Activated naive CD4-positive, alpha-beta T cell treated with anti-CD3 and anti-CD28 coated beads for 36 hours (primary cell): ENCODE measurements at regions not wholly inside any gene's neighbourhood (a gene's known extent, or its start where the extent isn't known, plus 50 kb on each side); places are given as distances from the start of the nearest gene placed in this dataset.

ENCODE experiments used
- CTCF ChIA-PET: fragments of 350-600 bp; sonication (Branson Sonifier 250); formaldehyde crosslinking; loops from one replicate; lab custom pipeline; 2021; ENCODE audit warnings: antibody characterized with exemption; lab: Charles Lee
- DNase-seq: peaks from one replicate; pipeline ENCODE4 v3.0.0-alpha.2; 2020
- H3K27ac Mint-ChIP-seq: one replicate; pipeline ENCODE4 v1.8.0; 2021; ENCODE audit warnings: mild to moderate bottlenecking, mixed read lengths
- H3K27me3 Mint-ChIP-seq: one replicate; pipeline ENCODE4 v1.8.0; 2021; ENCODE audit warnings: low read depth, mixed read lengths
- H3K36me3 Mint-ChIP-seq: one replicate; pipeline ENCODE4 v1.8.0; 2021; ENCODE audit warnings: low read depth, mixed read lengths
- H3K4me1 Mint-ChIP-seq: one replicate; pipeline ENCODE4 v1.8.0; 2021; ENCODE audit warnings: low read depth, mixed read lengths
- H3K4me3 Mint-ChIP-seq: one replicate; pipeline ENCODE4 v1.8.0; 2021; ENCODE audit warnings: mild to moderate bottlenecking, moderate library complexity, mixed read lengths
- H3K9me3 Mint-ChIP-seq: one replicate; pipeline ENCODE4 v1.8.0; 2021; ENCODE audit warnings: mixed read lengths
- intact Hi-C: fragments of 100-400 bp; cut with micrococcal nuclease; formaldehyde crosslinking; loops from one replicate; pipeline ENCODE4 v1.15.1; 2023

DNA sequence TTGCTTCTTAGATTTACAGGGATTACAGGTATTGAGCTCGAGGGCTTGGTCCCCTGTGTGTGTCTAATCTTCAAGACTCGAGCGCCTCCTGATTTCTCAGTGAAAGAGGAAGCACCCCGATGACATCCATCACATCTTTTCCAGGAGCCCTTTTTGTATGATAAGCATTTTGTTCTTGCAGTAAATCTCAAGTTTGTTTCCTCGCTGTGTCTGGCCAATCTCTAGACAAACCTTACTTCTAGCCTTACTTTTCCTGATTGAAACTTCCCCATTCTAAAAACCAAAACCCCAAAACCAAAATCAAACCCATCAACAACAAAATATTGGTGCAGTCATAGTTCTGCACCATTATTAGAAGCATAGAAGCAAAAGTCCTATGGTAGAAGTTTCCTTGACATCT lies 286.0 kb downstream of the NFKBIZ start:
- no peak overlapping the region for H3K27ac Mint-ChIP-seq
- H3K36me3 Mint-ChIP-seq: no peaks in the 10 kb centered on the region
- no peak overlapping the region for H3K4me3 Mint-ChIP-seq
- H3K9me3 Mint-ChIP-seq: no peaks in the 10 kb centered on the region
- CTCF ChIA-PET: no interaction called here
- intact Hi-C loops: no loop called here
- no peaks in the 10 kb centered on the region for H3K27me3 Mint-ChIP-seq
- peaks cover 25% of the 10 kb centered on the region for H3K4me1 Mint-ChIP-seq
- no peak for DNase-seq

DNA sequence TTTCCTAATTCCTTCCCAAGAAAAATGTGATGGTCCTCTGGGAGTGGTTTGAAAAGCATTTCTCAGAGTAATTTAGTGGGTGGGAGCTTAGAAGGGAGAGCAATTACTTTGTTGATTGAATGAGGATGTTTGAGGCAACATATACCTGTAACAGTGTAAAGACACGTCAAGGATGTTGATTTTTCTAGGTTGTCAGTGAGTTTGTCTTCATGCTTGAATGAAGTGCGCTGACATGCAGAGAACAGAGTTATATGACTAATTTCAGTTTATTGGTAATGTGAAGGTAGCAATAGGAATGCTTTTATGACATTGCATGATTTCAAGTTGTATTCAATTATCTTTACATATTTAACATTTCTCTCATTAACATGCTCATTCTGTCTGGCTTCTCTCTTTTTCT lies 286.9 kb downstream of the NFKBIZ start:
- Mint-ChIP-seq H3K9me3 (no peaks in the 10 kb centered on the region), H3K36me3 (no peaks in the 10 kb centered on the region), H3K4me3 (no peak overlapping the region), H3K27ac (no peak overlapping the region), H3K4me1 (peaks cover 19% of the 10 kb centered on the region), H3K27me3 (no peaks in the 10 kb centered on the region)
- intact Hi-C loops: no loop called here
- CTCF ChIA-PET: no interaction called here
- DNase-seq: no peak

DNA sequence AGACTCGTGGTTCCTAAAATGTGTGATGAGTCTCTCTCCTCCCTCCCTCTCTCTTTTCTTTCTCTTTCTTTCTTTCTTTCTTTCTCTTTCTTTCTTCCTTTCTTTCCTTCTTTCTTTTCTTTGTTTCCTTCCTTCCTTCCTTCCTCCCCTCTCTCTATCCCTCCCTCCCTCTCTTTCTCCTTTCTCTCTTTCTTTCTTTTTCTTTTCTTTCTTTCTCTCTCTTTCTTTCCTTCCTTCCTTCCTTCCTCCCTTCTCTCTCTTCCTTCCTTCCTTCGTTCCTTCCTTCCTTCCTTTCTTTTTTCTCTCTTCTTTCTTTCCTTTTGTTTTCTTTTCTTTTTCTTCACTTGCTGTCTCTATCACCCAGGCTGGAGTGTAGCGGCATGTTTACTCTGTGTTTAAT lies 290.8 kb downstream of the NFKBIZ start:
- Mint-ChIP-seq H3K9me3 (no peaks in the 10 kb centered on the region), H3K27ac (no peak overlapping the region), H3K27me3 (no peaks in the 10 kb centered on the region), H3K4me1 (peaks cover 13% of the 10 kb centered on the region), H3K36me3 (no peaks in the 10 kb centered on the region), H3K4me3 (no peak overlapping the region)
- CTCF ChIA-PET: no interaction called here
- DNase-seq: no peak
- intact Hi-C loops: no loop called here

DNA sequence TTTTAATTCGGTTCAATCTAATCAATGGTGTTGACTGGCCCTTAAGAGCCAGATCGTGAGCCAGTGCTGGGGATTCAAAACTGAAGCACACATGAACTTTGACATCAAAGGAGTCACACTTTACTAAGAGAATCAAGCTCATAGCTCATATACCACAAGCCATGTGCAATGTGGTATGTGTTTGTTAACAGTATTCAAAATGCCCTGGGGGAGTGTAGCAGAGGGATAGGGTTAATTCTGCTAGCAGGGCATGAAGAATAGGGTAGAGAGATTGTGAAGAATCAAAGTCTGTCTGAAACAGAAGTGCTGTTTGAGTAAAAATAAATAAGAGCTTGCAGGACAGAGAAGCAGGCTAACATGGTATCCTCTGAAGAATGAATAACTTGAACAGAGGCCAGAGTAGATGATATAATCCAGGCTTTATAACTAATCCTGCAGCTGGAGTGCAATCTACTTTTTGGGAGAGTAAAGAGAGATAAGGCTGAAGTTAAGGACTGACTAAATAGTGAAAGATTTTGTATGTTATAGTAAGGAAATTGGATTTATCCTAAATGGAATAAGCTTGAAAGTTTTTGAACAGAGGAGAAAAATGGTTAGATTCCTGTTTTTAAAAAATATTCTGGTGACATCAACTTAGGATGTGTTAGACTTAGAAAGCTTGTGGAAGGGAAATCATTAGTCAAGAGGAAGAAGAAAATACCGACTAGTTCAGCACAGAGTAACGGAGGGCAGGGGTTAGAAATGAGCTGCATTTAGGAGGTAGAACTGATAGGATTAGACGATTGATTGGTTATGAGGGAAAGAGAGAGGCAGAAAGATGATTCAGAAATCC lies 292.0 kb downstream of the NFKBIZ start:
- Mint-ChIP-seq H3K9me3 (no peaks in the 10 kb centered on the region), H3K27ac (no peak overlapping the region), H3K27me3 (no peaks in the 10 kb centered on the region), H3K4me1 (peaks cover 3% of the 10 kb centered on the region), H3K4me3 (no peak overlapping the region), H3K36me3 (no peaks in the 10 kb centered on the region)
- CTCF ChIA-PET: interaction anchor here (0.6 kb wide), 1 partner anchor 86 kb away, joined by 3 read pairs; no protein-coding TSS in a partner anchor
- no peak for DNase-seq
- intact Hi-C loops: no loop called here

DNA sequence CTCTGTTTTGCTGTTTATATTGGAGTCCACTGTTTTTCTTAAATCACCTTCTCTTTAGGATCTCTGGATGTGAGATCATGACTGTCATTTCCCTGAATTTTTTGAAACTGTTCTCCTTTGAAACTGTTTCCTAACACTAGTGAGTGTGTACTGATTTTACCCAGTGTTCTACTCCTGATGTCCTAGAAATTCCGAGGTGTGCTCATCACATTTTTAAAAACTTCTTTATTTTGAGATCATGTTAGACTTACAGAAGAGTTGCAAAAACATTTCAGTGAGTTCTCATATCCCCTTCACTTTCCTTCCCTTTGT lies 292.6 kb downstream of the NFKBIZ start:
- Mint-ChIP-seq H3K27ac (no peak overlapping the region), H3K36me3 (no peaks in the 10 kb centered on the region), H3K4me3 (no peak overlapping the region), H3K9me3 (no peaks in the 10 kb centered on the region), H3K27me3 (no peaks in the 10 kb centered on the region), H3K4me1 (peaks cover 3% of the 10 kb centered on the region)
- CTCF ChIA-PET: no interaction called here
- no peak for DNase-seq
- intact Hi-C loops: no loop called here

DNA sequence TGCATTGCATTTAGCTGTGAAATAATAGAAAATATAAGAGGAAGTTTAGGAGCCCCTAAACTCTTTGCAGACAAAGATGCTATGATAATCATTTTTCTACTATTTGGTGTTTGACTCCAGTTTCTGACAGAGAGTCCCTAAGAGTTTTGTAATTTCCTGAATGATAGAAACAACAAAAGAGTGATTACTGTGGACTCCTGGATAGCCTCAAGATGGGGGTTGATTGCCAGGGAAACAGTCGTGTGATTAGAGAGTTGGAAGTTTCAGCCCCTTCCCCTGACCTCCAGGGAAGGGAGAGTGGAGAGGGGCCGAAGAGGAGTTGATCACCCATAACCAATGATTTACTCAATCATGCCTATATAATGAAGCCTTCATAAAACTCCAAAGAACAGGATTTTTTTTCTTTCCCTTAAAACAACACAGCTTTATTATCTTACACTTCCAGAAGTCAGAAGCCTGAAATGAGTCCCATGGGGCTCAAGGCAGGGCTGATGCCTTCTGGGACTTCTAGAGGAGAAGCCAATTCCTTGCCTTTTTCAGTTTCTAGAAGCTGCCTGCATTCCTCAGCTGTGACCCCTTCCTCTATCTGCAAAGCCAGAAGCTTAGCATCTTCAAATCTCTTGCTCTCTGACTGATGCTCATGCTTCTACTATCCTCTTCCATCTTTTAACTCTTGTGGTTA lies 292.3 kb upstream of the ZPLD1 start:
- no peak for DNase-seq
- intact Hi-C loops: no loop called here
- Mint-ChIP-seq H3K36me3 (no peaks in the 10 kb centered on the region), H3K9me3 (no peaks in the 10 kb centered on the region), H3K27me3 (no peaks in the 10 kb centered on the region), H3K27ac (no peak overlapping the region), H3K4me1 (peaks cover 3% of the 10 kb centered on the region), H3K4me3 (no peak overlapping the region)
- CTCF ChIA-PET: interaction anchor here (0.9 kb wide), 1 partner anchor 9 kb away, joined by 3 read pairs; no protein-coding TSS in a partner anchor

DNA sequence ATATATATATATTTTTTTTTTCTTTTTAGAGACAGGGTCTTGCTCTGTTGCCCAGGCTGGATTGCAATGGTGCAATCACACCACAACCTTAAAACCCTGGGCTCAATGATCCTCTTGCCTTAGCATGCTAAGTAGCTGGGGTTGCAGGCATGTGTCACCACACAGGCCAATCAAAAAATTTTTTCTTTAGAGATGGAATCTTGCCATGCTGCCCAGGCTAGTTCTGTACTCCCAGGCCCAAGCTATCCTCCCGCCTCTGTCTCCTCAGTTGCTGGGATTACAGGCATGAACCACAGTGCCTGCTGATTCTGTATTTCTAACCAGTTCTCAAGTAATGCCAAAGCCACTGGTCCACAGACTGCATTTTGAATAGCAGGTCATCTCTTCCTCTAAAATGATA lies 291.3 kb upstream of the ZPLD1 start:
- DNase-seq: no peak
- Mint-ChIP-seq H3K36me3 (no peaks in the 10 kb centered on the region), H3K4me3 (no peak overlapping the region), H3K27ac (no peak overlapping the region), H3K9me3 (no peaks in the 10 kb centered on the region), H3K4me1 (peaks cover 3% of the 10 kb centered on the region), H3K27me3 (no peaks in the 10 kb centered on the region)
- intact Hi-C loops: no loop called here
- CTCF ChIA-PET: interaction anchor here (0.9 kb wide), 1 partner anchor 10 kb away, joined by 3 read pairs; no protein-coding TSS in a partner anchor

DNA sequence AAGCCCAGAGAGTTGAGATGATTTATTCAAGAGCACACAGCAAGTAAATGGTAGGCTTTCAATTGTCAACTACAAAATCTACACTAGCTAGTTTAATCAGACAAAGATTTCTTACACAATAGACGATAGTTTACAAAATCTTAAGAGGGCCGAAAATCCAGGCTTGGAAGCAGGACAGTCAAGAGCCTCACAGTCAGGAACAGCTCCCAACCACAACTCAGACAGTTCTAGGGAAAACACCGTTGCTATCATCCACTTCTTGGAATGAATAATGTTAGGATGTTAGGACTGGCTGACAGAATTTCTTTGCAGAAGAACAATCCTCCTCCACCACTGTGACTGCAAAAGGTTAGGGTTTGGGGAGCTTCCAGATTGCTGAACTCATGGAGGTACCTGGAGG lies 290.8 kb upstream of the ZPLD1 start:
- CTCF ChIA-PET: no interaction called here
- Mint-ChIP-seq H3K9me3 (no peaks in the 10 kb centered on the region), H3K36me3 (no peaks in the 10 kb centered on the region), H3K4me3 (no peak overlapping the region), H3K27ac (no peak overlapping the region), H3K4me1 (peaks cover 3% of the 10 kb centered on the region), H3K27me3 (no peaks in the 10 kb centered on the region)
- DNase-seq: no peak
- intact Hi-C loops: no loop called here

DNA sequence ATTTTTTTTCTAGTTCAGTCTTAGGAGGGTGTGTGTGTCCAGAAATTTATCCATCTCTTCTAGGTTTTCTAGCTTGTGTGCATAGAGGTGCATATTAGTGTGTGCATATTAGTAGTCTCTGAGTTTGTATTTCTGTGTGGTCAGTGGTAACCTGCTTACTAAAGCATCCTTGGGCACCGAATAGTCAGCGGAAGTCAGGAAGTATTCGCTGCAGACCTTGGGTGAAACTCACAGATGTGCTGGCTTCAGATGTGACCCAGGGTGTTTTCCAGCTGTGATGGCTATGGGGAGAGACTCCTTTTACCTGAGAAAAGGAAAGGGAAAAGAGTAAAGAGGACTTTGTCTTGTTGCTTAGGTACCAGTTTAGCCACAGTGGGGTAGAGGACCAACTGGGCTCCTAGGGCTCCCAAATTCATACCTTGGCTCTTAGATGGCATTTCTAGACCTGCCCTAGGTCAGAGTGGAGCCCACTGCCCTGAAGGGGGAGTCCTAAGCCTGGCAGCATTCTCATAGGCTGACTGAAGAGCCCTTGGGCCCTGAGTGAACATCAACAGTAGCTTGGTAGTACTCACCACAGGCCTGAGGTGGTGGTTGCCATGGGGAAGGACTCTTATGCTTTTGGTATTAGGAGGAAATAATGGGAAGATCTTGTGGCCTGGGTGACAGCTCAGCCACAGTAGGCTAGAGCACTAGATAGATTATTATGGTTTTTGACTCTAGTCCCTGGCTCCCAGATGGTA lies 286.0 kb upstream of the ZPLD1 start:
- H3K4me3 Mint-ChIP-seq: no peak overlapping the region
- peaks cover 20% of the 10 kb centered on the region for H3K4me1 Mint-ChIP-seq
- intact Hi-C loops: no loop called here
- peaks cover 15% of the 10 kb centered on the region for H3K36me3 Mint-ChIP-seq
- CTCF ChIA-PET: interaction anchor here (0.7 to 1.6 kb wide), 3 partner anchors 8 to 128 kb away, joined by 3 to 4 read pairs (median 3); no protein-coding TSS in a partner anchor
- DNase-seq: no peak
- no peak overlapping the region for H3K27ac Mint-ChIP-seq
- no peaks in the 10 kb centered on the region for H3K27me3 Mint-ChIP-seq
- peaks cover 22% of the 10 kb centered on the region for H3K9me3 Mint-ChIP-seq

DNA sequence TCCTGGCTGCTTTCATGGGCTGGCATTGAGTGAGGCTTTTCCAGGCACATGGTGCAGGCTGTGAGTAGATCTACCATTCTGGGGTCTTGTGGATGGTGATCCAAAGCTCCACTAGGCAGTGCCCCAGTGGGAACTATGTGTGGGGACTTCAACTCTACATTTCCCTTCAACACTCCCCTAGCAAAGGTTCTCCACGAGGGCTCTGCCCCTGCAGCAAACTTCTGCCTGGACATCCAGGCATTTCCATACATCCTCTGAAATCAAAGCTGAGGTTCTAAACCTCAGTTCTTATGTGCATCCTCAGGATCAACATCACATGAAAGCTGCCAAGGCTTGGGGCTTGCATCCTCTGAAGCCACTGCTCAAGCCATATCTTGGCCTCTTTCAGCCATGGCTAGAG lies 282.9 kb upstream of the ZPLD1 start:
- H3K27ac Mint-ChIP-seq: no peak overlapping the region
- intact Hi-C loops: no loop called here
- H3K4me3 Mint-ChIP-seq: no peak overlapping the region
- H3K27me3 Mint-ChIP-seq: no peaks in the 10 kb centered on the region
- H3K9me3 Mint-ChIP-seq: peaks cover 22% of the 10 kb centered on the region
- H3K4me1 Mint-ChIP-seq: peaks cover 27% of the 10 kb centered on the region
- H3K36me3 Mint-ChIP-seq: peaks cover 15% of the 10 kb centered on the region
- no peak for DNase-seq
- CTCF ChIA-PET: no interaction called here

DNA sequence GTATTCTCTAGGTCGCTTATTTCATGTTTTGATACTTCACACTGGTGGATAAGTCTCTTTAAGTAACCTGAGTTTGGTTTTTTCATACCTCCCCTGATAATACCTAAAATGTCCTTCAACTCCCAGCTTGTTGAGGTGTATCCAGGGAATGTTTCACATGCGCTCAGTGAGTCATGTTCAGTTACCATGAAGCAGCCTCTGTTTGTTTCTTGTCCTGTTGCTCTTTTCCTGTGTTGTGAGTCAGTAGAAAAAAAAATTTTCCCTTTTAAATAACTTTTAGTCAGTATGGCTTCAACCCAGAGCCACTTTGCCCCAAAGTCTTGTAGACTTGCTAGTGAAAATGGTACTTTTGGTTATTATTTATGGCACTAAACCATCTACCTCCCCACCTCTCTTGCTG lies 278.4 kb upstream of the ZPLD1 start:
- intact Hi-C loops: no loop called here
- DNase-seq: no peak
- no peaks in the 10 kb centered on the region for H3K27me3 Mint-ChIP-seq
- no peak overlapping the region for H3K27ac Mint-ChIP-seq
- H3K36me3 Mint-ChIP-seq: peaks cover 11% of the 10 kb centered on the region
- peaks cover 25% of the 10 kb centered on the region for H3K4me1 Mint-ChIP-seq
- peaks cover 13% of the 10 kb centered on the region for H3K9me3 Mint-ChIP-seq
- no peak overlapping the region for H3K4me3 Mint-ChIP-seq
- CTCF ChIA-PET: interaction anchor here (1.3 kb wide), 1 partner anchor 8 kb away, joined by 4 read pairs; no protein-coding TSS in a partner anchor

DNA sequence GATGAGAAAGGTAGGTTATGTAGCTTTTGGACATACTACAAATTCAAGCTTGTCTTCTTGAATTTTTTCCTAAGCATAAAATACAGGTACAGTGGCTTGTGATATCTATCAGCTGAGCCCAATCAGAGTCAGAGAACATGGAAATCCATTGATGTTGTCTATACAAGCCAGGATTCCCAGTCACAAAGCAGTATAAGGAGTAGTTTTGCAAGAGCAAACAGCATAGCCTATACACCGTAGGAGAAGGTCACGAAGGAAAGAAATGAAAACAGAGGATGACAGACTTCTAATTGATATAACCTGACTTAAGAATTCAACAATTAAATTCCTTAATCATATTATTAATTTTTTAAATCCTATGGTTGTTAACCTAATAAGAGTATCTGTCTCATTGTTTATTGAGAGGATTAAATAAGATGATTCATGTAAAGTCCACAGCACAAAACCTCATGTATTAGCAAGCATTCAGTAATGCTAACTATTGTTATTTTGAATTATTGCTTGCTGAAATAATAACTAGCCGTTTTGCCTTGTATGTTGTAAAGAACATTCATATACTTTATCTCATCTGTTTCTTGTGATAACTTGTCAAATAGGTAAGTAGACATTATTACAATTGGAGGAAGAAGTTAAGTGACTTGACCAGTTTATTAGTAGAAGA lies 276.6 kb upstream of the ZPLD1 start:
- Mint-ChIP-seq H3K4me1 (peaks cover 34% of the 10 kb centered on the region), H3K4me3 (no peak overlapping the region), H3K27me3 (no peaks in the 10 kb centered on the region), H3K36me3 (no peaks in the 10 kb centered on the region), H3K9me3 (no peaks in the 10 kb centered on the region), H3K27ac (no peak overlapping the region)
- intact Hi-C loops: loop anchor here (2.0 kb wide), 1 partner anchor 31 kb away; no protein-coding TSS in a partner anchor
- CTCF ChIA-PET: no interaction called here
- no peak for DNase-seq
